Activated CD4-positive, alpha-beta T cell treated with anti-CD3 and anti-CD28 coated beads for 24 hours (primary cell): ENCODE measurements at regions not wholly inside any gene's neighbourhood (a gene's known extent, or its start where the extent isn't known, plus 50 kb on each side); places are given as distances from the start of the nearest gene placed in this dataset.
"Not testable (repeated sequence)": the region's sequence is repeated elsewhere in the genome, so short reads cannot be mapped to it uniquely, and the experiment has no call there.

Experiments
- DNase-seq, 2 donors: peaks; one replicate each; pipeline ENCODE4 v3.0.0-alpha.2; 2020; ENCODE audit warnings: low read depth in 2 of 2

GRCh38 chr20:1845163-1845523, 50.1 kb upstream of the SIRPA start:
- no peak for DNase-seq

DNA sequence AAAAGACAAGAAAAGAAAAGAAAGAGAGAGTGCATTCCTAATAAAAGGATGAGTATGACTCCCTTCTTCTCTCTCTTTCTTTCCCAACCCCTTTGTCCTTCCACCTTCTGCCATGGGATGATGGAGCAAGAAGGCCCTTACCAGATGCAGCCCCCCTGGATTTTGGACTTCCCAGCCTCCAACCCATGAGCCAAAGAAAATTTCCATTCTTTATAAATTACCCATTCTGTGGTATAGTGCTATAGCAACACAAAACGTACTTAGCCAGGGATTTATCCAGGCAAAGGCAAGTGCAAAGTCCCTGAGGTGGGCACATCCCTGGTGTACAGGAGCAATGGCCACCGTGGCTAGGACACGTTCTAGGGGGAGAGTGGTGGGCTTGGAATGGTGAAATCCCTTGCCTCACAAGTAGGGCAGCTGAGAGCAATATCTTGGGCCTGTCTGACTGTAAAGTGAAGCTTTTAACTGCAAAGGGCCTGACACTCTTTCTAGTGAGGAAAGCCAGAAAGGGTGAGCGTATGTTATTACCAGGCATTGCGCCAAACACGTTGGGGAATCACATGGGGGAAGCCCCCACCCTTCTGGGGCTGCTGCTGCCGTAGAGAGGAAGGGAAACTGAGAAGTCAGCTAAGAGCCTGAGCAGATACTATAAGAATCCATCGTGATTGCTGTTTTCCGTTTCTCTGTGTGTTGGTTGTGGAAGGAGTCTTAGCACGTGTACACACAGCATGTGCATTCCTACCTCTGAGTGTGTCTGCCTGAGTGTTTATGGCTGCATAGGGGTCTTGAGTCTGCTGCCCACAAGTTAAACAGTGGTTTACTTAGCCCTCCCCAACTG, 50.7 kb upstream of the SIRPA start:
- DNase-seq: peak in 1 of 2 donors; percentile 18

DNA sequence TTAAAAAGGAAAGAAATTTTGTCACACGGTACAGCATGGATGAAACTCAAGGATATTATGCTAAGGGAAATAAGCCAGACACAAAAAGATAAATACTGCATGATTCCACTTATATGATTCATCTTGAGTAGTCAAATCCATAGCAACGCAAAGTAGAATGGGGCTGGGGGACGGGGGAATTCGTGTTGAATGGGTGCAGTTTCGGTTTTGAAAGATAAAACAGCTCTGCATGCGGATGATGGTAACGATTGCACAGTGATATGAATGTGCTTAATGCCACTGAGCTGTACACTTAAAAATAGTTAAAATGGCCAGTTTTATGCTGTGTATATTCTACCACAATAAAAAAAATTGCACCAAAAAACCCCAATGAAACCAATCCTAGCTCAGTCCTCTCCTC, 52.9 kb upstream of the SIRPA start:
- no peak for DNase-seq

DNA sequence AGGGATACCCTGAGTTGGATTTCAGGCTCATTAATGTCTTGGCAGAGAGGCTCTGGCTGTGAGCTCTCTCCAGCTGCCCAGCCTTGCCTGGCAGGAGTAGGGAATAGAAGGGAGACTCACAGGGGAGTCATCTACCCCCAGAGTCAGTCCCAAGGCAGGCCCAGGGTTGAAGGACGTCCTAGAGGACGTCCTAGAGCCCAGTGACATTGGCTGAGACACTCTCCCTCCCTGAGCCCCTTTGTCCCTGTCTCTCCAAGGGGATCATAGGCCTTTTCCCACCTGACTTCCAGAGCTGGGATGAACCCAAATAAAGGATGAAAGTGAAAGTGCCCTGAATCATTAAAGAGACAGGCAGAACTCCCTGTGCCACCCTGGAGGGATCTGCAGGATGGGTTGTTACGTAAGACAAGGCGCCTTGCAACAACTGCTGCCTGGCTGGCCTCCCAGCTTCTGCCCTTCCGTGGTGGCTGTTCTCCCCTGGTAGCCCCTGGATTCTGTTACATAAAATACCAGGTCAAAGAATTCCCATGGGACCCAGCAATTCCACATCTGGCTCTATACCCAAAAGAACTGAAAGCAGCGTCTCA, 53.6 kb upstream of the SIRPA start:
- DNase-seq: no peak

GRCh38 chr20:1840817-1841553, 54.2 kb upstream of the SIRPA start:
- DNase-seq: no peak

DNA sequence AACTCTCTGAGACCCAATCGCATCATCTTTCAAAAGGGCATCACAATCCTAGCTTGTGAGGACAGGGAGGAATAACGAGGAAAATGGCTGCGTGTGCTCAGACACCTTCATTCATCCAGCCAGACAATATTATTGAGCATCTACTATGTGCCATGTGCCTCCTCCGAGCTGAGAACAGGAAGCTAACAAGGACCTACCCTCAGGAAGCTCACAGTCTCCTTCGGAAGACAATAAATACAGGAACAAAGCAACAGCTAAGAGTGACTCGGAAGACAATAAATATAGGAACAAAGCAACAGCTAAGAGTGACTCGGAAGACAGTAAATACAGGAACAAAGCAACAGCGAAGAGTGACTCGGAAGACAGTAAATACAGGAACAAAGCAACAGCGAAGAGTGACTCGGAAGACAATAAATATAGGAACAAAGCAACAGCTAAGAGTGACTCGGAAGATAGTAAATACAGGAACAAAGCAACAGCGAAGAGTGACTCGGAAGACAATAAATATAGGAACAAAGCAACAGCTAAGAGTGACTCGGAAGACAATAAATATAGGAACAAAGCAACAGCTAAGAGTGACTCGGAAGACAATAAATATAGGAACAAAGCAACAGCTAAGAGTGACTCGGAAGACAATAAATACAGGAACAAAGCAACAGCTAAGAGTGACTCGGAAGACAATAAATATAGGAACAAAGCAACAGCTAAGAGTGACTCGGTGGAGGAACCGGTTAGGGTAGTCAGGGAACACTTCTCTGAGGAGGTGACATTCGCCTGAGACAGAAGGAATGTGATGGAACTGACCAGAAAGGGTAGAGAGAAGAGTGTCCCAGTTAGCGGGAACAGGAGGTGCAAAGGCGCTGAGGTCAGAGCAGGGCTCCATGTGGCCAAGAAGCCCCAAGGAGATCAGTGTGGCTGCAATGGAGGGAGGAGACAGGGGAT, 55.6 kb upstream of the SIRPA start:
- DNase-seq: not testable (repeated sequence)

DNA sequence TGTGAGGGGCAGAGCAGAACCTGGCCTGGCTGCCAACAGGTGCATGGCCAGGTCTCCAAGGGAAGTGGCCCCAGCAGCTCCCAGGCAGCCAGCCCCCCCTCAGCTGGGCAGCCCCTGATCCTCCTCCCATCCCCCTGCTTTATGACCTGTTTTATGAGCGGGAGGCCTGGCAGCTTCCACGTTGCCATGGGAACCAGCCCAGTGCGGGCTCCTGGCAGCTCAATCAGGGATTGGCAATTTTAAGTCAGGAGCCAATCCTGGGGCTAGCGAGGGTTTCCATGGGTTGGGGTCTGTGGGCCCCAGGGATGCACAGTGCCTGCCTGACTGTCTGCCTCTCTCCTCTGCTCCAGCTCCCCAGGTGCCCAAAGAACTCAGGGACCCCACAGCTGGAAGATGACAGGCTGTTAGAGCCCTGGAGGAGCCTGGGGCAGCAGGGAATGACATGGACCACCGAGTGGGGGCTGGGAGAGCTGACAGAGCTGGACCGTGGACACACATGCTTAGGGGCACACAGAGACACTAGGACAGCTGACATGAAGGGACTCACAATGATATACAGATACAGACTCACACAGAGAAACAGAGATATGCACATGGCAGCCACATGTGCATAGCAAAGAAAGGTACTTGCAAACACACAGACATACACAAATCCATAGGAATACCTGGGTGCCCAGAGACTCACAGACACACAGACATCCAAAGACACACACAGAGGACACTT, 56.5 kb upstream of the SIRPA start:
- no peak for DNase-seq

GRCh38 chr20:1835186-1836035, 59.8 kb upstream of the SIRPA start:
- no peak for DNase-seq

DNA sequence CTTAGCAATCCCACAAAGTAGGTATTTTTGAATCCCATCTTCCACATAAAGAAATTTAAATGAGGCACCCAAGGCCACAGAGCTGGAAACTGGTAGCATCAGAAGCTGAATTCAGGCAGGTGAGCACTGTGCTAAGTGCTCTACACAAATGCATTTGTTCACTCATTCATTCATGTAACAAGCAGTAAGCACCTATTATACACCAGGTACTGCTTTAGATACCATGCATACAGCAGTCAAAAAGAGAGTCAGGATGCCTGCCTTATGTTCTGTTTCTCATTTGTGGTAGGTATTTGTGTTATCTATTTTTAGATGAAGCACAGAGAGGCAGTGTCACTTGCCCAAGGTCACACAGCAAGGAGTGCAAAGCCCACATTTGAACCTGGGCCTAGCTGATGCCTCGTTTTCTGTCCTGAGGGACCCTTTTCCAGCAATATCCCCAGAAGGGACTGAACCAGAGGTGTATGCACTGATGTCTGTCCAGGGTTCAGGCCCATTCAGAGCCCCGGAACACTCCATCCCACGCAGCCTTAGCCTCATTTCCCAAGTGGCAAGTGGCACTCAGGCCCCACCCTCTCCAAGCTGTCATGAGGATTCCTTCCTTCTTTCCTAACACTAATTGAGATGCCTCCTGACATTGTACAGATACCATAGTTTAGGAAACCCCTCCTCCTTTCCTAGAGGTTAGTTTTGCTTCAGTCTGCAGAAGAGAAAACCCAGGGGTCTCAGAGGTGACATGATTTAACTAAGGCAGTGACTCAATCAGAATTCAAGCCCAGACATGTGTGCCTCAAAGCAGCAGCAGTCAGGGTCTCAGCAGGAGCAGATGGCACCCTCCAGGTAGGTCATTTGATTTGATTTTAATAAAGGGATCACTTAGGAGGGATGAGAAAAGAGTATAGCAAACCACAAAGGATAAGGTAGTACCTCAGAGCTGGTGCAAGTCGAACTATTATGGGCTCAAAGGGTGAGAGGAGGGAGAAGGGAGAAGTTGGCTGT, 61.2 kb upstream of the SIRPA start:
- no peak for DNase-seq

- no peak for DNase-seq
Observed at GRCh38 chr20:1833216-1833615, 62.0 kb upstream of the SIRPA start.

DNA sequence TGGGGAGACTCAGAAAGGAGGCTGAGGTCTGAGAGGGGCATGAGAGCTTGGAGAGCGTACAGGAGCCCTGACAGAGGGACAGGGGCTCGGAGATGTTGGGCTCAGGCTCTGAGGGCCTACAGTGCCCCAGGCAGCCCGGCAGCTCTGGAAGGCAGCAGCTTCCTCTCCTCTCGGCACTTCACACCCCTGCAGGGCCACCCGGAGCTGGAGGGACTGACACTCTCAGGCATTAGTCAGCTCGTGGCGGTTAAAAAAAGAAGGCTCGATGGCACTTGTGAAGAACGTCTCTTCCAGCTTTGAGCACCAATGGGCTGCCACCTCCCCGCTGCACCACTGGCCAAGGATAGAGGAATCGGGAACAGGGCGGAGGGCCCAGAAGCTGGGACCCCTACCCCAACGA, 62.6 kb upstream of the SIRPA start:
- no peak for DNase-seq

DNA sequence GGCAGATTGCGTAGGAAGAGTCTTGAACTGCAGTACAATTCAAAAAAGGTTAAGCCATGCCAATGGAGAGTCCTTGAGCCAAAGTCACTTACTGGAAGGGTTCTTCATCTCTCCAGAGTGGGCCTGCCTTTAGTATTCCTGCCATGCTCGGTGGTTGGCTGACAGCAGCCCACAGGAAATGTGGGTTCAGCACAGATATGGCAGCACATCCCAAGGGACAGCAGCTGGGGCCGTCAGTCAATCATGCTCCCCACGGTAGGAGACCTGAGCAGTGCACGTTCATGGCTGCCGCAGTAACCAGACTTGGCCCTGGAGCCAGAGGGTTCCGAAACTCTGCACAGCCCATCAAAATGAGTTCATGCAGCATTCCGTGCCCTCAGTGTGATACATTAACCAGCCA, 63.6 kb upstream of the SIRPA start:
- no peak for DNase-seq

DNA sequence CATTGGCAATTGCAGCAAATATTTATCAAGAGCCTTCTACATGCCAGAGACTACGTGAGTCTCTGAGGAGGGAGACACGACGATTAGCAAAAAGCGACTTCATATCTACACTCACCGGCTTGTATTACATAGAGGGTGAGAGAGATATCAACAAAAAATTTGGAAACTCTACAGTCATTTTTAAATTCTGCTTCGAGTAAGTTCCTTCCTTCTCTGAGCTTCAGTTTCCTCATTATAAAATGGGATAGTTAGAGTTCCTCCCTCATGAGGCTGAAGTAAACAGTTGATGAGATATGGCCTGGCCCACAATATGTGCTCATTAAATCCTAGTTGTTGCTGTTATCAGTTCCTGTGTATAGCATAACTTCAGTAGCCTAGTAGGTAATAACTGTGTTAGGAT, 64.1 kb upstream of the SIRPA start:
- no peak for DNase-seq

GRCh38 chr20:1830240-1830639, 65.0 kb upstream of the SIRPA start:
- DNase-seq: no peak

DNA sequence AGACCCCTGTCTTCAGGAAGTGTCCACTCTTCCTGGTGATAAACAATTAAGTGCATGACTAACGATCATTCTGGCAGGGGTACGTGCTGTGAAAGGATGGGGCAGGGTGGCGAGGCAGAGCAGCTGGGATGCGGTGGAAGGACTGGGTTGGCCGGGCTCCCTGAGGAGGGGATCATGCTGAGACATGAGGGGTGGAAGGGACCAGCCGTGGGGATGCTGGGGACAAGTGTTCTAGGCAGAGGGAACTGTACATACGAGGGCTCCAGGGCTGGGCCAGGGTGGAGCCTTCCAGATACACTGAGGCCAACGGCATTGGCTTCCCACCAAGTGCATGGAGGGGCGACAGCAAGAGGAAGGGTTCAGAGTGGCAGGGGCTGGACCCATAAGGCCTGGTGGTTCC, 65.7 kb upstream of the SIRPA start:
- DNase-seq: no peak

DNA sequence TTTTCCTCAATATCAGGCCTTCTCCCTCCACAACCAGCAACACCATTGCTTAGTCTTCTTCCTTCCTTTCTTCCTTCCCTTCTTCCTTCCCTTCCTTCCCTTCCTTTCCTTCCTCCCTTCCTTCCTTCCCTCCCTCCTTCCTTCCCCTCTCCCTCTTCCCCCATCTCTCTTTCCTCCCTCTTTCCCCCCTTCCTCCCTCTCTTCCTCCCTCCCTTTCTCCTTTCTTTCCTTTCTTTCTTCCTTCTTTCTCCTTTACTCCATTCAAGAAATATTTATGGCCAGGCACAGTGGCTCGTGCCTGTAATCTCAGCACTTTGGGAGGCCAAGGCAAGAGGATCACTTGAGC, 66.4 kb upstream of the SIRPA start:
- DNase-seq: no peak

DNA sequence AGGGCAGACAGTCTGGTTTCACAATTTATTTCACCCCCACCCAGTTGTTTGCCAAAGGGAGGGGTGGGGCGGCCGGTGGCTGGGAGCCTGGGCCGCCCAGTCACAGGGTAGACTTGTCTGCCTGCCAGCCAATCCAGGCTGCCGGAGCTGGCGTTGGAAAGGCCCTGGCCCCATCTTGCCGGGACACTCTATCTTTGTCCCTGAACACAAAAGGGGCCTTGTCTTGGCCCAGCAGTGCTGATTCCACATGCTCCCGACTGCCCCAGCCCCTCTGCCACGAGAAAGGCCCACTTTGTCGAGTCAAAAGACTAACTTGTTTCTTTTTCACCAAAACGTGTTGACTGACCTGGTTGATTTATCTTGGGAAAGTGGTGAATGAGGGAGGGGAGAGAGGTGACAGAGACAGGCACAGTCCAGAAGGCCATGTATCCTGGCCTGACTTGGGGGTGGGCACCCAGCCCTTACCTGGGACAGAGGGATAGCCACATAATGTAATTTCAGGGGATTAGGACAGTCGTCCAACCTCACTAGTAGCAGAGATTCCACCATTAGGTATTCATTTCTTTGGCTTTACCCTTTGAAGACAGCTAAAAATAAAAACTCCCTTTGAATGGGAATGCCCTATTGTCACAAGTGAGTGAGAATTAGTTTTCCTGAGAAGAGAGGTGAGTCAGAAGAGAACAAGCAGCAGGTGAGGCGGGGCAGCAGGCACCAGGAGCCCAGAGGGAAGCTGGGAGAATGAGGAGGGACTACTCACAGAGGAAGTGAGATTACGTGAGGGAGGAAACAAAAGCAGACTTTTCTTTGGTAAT, 67.0 kb upstream of the SIRPA start:
- DNase-seq: no peak

DNA sequence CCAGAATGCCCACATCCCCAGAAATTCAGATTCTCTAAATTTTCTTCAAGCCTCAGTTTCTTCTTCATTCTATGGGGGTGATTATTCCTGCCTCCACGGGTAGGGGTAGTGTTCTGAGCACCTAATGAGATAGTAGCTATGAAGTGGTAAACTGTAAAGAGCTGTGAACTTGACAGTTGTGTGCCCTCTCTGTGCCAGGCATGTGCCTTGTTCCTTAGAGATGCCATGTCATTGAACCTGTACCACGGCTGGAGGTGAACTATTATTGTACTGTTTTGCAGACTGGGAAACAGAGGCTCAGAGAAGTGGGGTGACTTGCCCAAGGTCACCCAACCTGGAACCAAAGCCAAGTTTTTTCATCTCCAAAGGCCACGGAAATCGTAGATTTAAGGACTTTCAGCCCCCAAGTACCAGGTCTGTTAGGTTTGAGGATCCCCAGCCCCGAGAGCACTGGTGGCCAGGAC, 67.7 kb upstream of the SIRPA start:
- no peak for DNase-seq
